H54 (cell line): ENCODE measurements at regions not wholly inside any gene's neighbourhood (a gene's known extent, or its start where the extent isn't known, plus 50 kb on each side); places are given as distances from the start of the nearest gene placed in this dataset.

Experiments
- DNase-seq: peaks from one replicate; pipeline ENCODE4 v3.0.0; 2011; ENCODE audit warnings: low spot score, mixed read lengths; ENCODE audit not compliant: insufficient read length
- FAIRE-seq: peaks from 3 replicates; lab custom pipeline; 2011; peaks lifted over from hg19 to GRCh38; lab: Jason Lieb, UNC
- POLR2A ChIP-seq: IDR thresholded peaks from 2 replicates; pipeline ENCODE4 v1.6.1; 2011; ENCODE audit warnings: low read depth, mild to moderate bottlenecking, low read length

DNA sequence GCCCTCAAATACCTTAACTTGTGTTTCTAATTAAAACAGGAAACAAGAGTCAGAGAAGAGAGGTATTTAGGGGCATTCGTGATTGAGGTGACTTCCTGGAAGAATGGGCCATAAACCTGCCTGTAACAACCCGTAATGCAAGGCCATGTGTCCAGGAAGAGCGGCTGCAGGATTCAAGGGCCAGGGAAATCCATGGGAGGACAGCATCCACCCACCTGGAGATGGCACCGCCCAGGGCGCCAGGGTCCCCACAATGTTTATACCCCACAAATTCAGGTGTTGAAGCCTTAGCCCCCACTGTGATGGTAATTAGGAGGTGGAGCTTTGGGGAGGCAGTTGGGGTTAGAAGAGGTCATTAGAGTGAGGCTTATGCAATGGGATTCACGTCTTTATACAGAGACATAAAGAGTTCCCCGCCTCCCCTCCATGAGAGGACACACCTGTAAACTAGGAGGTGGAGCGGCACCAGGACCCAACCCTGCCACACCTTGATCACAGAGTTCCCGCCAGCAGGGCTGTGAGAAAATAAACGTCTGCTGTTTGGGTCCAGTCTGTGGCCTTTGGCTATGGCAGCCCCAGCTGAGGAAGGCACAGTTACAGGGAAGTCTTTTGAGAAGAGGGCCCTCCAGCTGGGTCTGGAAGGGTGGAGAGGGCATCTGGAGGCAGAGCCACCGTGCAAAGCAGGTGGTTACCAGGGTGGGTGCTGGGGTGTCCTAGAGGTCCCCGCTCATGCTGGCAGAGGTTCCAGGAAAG is 1394.3 kb downstream of the TBC1D22A start:
- DNase-seq (no peak), FAIRE-seq (no peak)
- TF ChIP-seq POLR2A, result no peak

DNA sequence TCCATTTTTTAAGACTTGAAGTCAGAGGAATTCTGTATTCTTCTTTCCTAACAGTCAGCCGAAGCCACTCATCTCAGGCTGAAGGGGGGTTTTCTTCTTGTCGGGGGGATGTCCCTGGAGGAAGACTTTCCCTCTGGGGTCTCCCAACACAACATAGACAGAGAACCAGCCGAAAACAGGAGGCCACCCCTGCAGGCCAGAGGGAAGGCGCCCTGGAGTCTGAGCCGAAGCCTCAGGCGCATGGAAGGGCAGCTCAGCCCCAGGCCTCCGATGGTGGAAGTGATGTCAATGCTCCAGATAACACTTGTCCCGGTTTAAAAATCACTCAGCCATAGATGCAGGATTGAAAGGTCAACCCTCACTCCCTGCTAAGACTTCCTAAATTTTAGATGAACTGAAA is 1393.0 kb downstream of the TBC1D22A start:
- FAIRE-seq (no peak), DNase-seq (no peak)
- no peak for TF ChIP-seq POLR2A

DNA sequence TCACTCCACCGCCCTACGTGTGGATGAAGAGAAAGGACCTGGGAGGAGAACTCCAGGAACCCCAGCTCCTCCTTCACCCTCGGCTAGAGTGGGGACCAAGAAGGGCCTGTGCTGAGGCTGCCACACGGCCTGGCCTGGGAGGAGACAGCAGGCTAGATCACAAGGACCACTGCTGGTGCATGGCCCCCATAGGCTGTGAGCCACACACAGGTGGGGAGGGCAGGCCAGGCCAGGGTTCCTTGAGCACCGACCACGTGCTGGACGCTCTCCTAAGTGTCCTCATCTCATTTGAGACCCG is 1392.4 kb downstream of the TBC1D22A start:
- no peak for TF ChIP-seq POLR2A
- DNase-seq (no peak), FAIRE-seq (no peak)

DNA sequence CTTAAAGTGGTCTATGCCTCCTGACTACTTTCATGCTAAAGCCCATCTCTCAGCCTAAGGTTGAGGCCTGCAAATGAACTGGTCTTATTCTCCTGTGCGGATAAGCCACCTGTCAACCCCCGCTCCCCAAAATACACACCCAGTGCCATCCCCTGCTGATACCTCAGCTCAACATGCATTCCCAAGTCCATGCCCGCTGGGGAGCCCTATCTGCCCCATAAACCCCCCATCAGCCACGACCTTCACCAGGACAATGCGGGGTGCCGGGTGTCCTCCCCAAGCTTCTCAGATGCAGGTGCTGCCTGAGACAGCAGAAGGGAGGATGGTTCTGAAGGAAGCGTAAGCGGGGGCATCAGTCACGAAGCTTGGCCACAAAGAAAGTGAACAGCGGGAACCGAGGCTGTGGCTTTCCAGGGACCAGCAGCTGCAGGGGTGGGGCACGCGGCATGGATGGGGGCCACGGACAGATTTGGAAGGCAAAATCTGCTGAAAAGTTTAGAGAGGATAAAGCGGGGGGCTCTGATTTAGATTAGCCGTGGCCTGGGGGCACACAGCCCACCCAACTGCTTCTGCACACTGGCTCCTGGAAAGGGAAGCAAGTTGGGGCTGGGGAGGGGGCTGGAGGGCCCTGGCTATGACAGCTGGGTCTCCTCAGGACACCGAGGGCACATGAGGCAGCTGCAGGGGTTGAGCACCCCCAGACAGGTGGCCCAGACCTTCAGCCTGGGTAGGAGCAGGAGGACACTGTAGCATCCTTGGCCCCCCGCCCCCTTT is 1391.9 kb downstream of the TBC1D22A start:
- TF ChIP-seq POLR2A, result no peak
- FAIRE-seq (no peak), DNase-seq (no peak)

DNA sequence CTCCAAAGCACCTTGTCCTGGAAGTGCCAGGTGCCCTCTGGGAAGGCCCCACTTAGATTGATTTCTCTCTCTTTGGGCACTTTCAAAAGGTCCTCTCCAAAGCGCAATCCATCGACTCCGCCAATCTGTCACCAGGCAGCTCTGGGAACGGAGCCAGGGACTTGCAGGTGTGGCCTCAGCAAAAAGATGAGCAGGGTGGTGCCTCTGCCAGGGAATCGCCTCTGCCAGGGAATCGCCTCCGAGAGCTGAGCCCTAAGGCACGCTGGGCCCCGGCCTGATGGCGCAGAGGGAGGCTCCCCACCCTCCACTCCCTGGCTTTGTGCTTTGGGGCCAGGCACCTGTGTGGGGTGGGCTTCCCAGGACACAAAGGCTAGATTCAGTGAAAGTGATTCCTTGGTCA is 1391.3 kb downstream of the TBC1D22A start:
- FAIRE-seq, result no peak

DNA sequence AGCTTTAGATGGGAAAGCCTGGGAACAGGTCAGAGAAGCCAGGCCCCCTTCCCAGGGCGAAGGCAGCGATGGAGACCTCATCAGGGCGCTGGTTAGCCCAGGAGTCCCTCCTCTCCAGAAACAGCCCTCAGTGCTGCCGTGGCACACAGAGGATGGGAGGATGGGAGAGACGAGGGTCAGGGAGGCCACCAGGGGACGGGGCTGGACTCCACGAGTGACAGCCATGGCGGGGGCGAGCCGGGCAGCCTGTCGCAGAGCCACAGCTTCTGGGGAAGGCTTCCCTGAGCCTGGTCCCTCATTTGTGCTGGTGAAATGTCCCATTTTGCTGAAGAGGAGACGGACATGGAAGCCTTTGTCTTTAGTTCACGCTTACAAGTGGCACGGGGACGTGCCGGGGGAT is 1390.5 kb downstream of the TBC1D22A start:
- no peak for TF ChIP-seq POLR2A
- FAIRE-seq (no peak), DNase-seq (no peak)

More for the DNA sequence above, 1391.3 kb downstream of the TBC1D22A start:
- no peak for DNase-seq
- TF ChIP-seq POLR2A, result no peak

DNA sequence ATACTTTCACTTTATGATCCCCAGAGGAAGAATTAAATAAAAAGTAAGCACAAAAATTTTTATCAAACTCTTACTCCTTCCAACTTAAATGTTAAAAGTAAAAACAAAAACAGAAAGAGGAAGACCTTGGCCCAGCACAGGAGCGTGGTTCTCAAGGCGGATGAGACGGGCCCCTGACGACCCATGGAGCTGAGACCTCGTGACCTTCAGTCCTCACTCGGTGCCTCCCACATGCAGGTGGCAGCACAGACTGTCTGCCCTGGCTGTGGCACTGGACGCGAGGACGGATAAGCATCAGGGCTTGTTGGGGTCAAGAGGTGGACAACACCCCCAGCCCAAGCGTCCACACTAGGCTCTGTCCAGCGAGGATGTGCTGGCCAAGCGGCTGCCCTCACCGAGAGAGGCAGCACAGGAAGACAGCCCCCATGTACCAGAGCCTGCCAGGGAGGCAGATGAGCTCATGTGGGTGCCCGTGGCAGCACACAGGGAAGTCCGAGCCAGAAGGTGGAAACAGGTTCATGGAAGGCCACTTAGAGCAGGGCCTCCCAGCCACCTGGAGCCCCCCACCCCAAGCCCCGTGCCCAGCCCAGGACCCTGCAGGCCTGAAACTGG is 1389.8 kb downstream of the TBC1D22A start:
- TF ChIP-seq POLR2A, result no peak
- DNase-seq, result no peak
- no peak for FAIRE-seq

DNA sequence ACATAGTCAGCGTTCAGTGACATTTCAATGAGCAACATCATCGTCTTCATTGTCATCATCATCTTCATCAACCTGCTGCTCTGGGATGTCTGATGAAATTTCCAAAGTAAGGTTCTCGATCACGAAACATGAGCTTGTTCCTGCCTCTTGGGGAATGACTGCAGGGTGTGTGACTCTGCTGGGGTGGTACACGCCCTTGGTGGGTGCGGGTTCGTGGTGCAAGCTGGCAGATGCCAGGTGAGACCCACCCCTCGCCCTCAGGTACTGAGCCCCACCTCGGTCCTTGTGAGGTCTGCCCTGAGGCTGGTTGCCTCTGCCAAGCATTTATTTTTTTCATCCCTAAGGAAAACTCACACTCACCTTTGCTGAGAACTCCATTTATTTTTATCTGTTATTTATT is 1389.2 kb downstream of the TBC1D22A start:
- no peak for TF ChIP-seq POLR2A
- FAIRE-seq (no peak), DNase-seq (no peak)

DNA sequence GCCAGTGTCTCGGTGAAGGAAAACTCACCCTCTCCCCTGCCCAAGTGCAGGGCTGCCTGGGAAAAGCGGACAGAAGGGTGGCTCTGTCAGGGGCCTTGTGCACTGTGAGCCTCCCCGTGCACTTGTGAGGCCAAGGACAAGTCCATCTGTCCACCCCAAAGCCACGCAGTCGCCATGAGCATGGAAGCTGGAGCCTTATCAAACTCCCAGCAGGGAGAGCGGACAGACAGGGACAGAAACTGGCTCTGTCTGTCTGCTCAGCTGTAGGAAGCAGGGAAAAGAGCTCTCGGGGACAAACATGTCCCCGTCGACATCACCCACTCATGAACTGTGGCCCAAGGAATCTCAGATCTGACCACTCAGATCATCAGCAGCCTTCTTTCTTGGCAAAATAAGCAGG is 1385.4 kb downstream of the TBC1D22A start:
- FAIRE-seq (no peak), DNase-seq (no peak)
- TF ChIP-seq POLR2A, result no peak

DNA sequence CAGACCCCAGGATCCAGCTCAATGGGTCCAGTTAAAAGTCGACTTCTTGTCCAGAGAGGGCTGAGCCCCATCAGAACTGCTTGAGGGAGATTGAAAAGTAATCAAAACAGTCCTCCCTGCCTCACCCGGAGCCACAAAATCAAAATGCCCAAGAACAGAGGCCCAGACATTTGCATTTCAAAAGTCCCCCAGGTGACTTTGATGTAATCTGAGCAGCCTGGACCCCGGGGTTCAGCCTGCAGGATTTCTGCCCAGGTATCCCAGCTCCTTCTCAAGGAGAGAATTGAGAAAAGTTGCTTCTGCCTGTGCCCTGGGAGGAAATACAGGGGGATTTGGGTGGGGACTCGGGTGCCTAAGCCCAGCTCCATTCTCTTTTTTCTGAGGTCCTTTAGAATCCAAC is 1385.0 kb downstream of the TBC1D22A start:
- TF ChIP-seq POLR2A, result no peak
- DNase-seq (no peak), FAIRE-seq (no peak)

DNA sequence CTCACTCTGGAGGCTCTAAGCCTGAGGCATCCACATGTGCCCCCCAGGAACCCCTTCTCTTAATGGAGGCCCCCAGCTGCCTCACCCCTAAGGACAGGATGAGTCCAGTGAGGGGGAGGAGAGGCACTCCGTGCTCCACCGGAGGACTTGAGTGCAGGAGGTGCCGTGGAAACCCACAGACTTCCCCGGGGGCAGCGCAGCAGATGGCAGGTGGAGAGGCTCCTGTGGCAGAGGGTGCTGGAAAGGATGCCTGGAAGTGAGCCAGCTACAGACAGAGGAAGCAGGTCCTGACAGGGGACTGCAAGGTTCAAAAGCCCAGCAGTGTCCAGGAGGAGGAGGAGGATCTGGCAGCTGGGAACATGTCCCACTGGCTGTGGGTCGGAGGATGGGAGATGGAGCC is 1384.0 kb downstream of the TBC1D22A start:
- FAIRE-seq (no peak), DNase-seq (no peak)
- TF ChIP-seq POLR2A, result no peak

DNA sequence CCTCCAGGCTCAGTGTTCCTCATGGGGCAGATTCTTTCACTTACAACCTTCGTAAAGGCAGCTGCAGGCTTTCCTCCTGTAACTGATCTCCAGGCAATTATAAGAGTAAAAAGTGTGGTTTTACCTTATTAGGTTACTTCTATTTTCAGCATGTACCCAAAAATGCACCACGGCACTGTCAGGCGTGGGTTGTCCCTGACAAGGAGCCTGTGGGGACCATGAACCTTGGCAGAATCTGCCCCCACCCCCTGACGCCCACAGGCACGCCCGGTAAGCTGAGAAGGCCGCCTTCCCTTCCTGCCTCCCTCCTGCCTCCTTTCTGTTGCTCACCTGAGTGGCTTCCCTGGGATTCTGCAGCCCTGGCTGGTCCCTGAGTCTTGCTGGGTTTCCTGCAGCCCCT is 1383.3 kb downstream of the TBC1D22A start:
- FAIRE-seq (no peak), DNase-seq (no peak)
- no peak for TF ChIP-seq POLR2A

DNA sequence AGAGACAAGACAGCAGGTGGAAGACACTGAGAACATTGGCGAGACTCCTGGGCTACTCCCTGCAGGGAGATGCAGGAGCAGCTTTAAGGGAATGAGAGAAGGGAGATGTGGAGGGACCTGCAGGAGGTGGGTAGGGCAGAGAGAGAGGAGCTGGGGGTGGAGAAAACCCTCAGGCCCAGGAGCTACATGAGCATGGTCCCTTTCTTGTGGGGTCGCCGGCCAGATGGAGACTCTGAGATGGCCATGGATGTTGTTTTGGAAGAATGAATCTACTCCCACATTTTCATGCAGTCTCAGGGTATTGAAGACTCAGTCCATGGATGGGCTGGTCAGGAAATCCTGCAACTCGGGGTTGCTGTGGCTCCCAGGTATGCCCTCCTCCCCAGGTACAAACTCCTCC is 1381.9 kb downstream of the TBC1D22A start:
- no peak for DNase-seq

DNA sequence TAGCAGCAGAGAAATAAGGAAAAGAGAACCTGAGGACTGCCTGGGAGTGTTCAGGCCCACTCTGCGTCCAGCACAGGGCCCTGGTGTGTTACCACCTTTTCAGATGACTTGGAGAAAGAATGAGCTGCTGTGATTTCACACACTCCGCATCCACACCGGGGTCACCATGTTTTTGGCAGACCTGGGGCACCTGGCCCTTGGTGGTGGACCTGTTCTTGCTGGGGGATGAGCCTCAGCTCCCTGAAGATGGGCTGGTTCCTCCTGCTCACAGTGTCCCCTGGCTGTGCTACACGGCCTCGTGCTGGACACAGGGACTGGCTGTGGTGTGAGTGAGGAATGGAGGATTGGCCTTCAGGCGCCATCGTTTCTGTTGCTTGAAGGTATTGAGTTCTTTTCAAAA is 1381.4 kb downstream of the TBC1D22A start:
- no peak for TF ChIP-seq POLR2A
- DNase-seq, result no peak
- no peak for FAIRE-seq

More for the DNA sequence above, 1381.9 kb downstream of the TBC1D22A start:
- FAIRE-seq, result no peak
- TF ChIP-seq POLR2A, result no peak
